ENCODE measurements at regions not wholly inside any gene's neighbourhood (a gene's known extent, or its start where the extent isn't known, plus 50 kb on each side); places are given as distances from the start of the nearest gene placed in this dataset.

DNA sequence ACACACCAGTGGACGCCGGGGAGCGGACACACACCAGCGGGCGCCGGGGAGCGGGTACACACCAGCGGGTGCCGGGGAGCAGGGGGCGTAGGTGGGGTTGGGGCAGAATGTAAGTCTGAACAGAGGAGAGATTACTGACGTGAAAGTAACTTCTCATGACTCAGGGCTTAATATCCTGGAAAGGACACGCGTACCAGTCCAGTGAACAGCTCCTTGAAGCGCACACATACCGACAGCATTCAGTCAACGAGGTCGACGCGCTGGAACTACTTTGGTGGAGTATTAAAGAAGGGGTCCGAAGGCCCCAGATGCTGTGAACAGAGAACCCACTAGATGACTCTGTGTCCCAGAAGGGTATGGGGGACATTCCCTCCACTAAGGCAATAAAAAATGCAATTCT, 129.6 kb downstream of the ENGASE start:
- TF ChIP-seq FOS (IDR thresholded peaks at IDR 0.05; ENCODE audit: borderline replicate concordance, insufficient read depth, low read length) (no peak), EZH2 (IDR thresholded peaks at IDR 0.05; ENCODE audit: borderline replicate concordance, low read depth, low read length, severe bottlenecking) (no peak)
